ENCODE measurements at regions not wholly inside any gene's neighbourhood (a gene's known extent, or its start where the extent isn't known, plus 50 kb on each side); places are given as distances from the start of the nearest gene placed in this dataset.

DNA sequence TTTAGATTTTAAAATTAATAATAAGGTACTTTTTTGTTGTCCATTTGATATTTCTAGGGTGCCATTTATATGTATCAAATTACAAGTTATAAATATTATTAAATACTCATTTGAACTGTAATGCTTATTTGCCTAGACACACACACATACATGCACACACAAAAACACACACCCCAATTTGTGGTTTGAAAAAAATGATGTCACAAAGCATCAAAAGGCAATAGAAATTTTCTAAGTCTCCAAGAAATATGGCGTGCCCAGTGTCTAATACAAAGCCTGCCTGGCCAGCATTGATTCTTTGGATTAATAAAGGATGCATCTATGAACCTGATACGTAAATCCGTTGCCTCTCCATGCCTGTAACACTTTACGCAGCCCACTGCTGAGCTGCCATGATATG is 252.8 kb upstream of the BLID start:
- Histone ChIP-seq H3K4me2 (ENCODE audit: insufficient read depth, low read length) (no peak overlapping the region), H3K9me1 (ENCODE audit: control insufficient read depth, insufficient read depth, low read length) (no peaks in the 10 kb centered on the region), H3K9ac (ENCODE audit: insufficient read depth in 1 of 2, low read depth in 2 of 2, low read length in 2 of 2) (no peak overlapping the region), H3K9me3 (replicated peaks; ENCODE audit: control insufficient read depth, insufficient read depth, low read depth, low read length) (no peaks in the 10 kb centered on the region), H3K79me2 (ENCODE audit: control insufficient read depth, insufficient read depth, low read length) (no peaks in the 10 kb centered on the region), H3K27ac (ENCODE audit: extremely low read depth, low read depth, low read length) (no peak overlapping the region), H3K27me3 (ENCODE audit: control insufficient read depth in 2 of 2, insufficient read depth in 2 of 2, low read length in 2 of 2) (no peaks in the 10 kb centered on the region), H2AFZ (ENCODE audit: low read depth, low read length) (no peak overlapping the region), H3K4me3 (no peak overlapping the region), H4K20me1 (replicated peaks; ENCODE audit: control insufficient read depth, insufficient read depth, low read length) (no peaks in the 10 kb centered on the region), H3K36me3 (ENCODE audit: control insufficient read depth, insufficient read depth, low read length) (no peaks in the 10 kb centered on the region), H3K4me1 (replicated peaks in 1 of 2; ENCODE audit: control insufficient read depth in 2 of 2, insufficient read depth in 2 of 2, low read length in 2 of 2) (no peaks in the 10 kb centered on the region)
- no peak for ATAC-seq
- ChIA-PET CTCF (ENCODE audit: low intra/inter-chr PET ratio) (no interaction called here), POLR2A (no interaction called here)
- DNase-seq (ENCODE audit: extremely low read depth in 1 of 4, low spot score in 3 of 4) = no peak
- intact Hi-C loops (cut with micrococcal nuclease) = no loop called here
- FAIRE-seq = no peak
- in situ Hi-C loops (cut with MboI) = no loop called here
- BruUV-seq (replicated peaks) = no TSS peak
- WGBS (ENCODE audit: insufficient coverage, low coverage, missing lambda C conversion rate) = 1% methylated on average over 4 of the region's 4 CpGs
- TF ChIP-seq ELF1 (tag; IDR thresholded peaks at IDR 0.05) (no peak), SRSF1 (IDR thresholded peaks at IDR 0.05; ENCODE audit: low read depth, low read length) (no peak), STAT5B (CRISPR knock-in tag; IDR thresholded peaks at IDR 0.05) (no peak), ZBTB43 (CRISPR knock-in tag; IDR thresholded peaks at IDR 0.05) (no peak), DDX20 (tag; IDR thresholded peaks at IDR 0.05; ENCODE audit: low read depth) (no peak), ZNF445 (CRISPR knock-in tag; IDR thresholded peaks at IDR 0.05; ENCODE audit: low read depth) (no peak), THRAP3 (IDR thresholded peaks at IDR 0.05; ENCODE audit: borderline replicate concordance) (no peak), ZNF780A (CRISPR knock-in tag; IDR thresholded peaks at IDR 0.05) (no peak), GATAD2B (IDR thresholded peaks at IDR 0.05; ENCODE audit: borderline replicate concordance) (no peak), CGGBP1 (CRISPR knock-in tag; IDR thresholded peaks at IDR 0.05) (no peak), MGA (IDR thresholded peaks at IDR 0.05) (no peak)

Measured in K562 (cell line).